ENCODE measurements at regions not wholly inside any gene's neighbourhood (a gene's known extent, or its start where the extent isn't known, plus 50 kb on each side); places are given as distances from the start of the nearest gene placed in this dataset.

GRCh38 chr3:176523114-176523513 lies 674.2 kb downstream of the TBL1XR1 start:
- TF ChIP-seq POLR2A (IDR thresholded peaks at IDR 0.05; ENCODE audit: low read depth, low read length) (no peak), SPI1 (IDR thresholded peaks at IDR 0.05; ENCODE audit: low read depth, low read length) (no peak), POLR2AphosphoS5 (IDR thresholded peaks at IDR 0.05; ENCODE audit: low read depth, low read length) (no peak), TAF1 (IDR thresholded peaks at IDR 0.05; ENCODE audit: low read depth, low read length) (no peak), POU2F2 (IDR thresholded peaks at IDR 0.05; ENCODE audit: low read depth, low read length) (no peak)

All from GM12891 (cell line).